ENCODE measurements at regions not wholly inside any gene's neighbourhood (a gene's known extent, or its start where the extent isn't known, plus 50 kb on each side); places are given as distances from the start of the nearest gene placed in this dataset.

DNA sequence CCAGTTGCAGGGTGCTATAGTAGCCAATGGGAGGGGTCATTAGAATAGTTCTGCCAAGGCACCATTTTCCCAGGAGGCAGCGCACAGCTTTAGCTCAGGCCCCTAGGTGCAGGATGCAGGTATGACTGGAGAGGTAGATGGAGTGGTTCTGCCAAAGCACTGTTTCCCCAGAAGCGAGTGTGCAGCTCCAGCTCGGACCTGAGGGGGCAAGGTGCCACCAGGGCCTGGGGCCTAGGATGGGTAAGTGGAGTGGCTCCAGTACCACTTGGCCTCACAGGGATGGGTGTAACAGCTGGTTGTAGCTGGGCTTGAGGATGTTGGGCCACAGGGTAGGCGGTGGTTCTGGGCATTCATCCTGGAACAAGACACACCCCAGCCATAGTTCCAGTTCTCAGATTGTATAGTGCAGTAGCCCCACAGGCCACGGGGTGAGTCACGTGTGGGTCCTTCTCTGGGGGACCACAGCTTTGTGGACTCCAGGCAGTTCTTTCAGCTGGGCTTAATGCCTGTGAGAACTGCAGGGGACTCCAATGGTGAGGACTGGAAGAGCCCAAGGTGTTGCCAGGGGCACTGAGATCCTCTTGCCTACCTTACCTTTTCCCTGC is 185.5 kb upstream of the ANKH start:
- no peaks in the 10 kb centered on the region for H3K79me2 ChIP-seq (ENCODE audit: insufficient read depth, low read length)
- peaks cover 2% of the 10 kb centered on the region for H3K9me3 Mint-ChIP-seq (ENCODE audit: unreplicated experiment)
- no peaks in the 10 kb centered on the region for H3K4me1 ChIP-seq (ENCODE audit: insufficient read depth, low read length)
- H3K27me3 ChIP-seq (ENCODE audit: insufficient read depth, low read length): no peaks in the 10 kb centered on the region
- no peaks in the 10 kb centered on the region for H3K36me3 Mint-ChIP-seq (ENCODE audit: low read depth, unreplicated experiment)
- H3K27me3 Mint-ChIP-seq (ENCODE audit: low read depth, unreplicated experiment): no peaks in the 10 kb centered on the region
- no peaks in the 10 kb centered on the region for H4K20me1 ChIP-seq (ENCODE audit: insufficient read depth, low read length)
- DNase-seq (ENCODE audit: low read depth): no peak
- no peak overlapping the region for H3K4me3 Mint-ChIP-seq (ENCODE audit: unreplicated experiment)
- no peak overlapping the region for H3K27ac ChIP-seq (ENCODE audit: low read depth, low read length)
- H3K9me3 ChIP-seq (ENCODE audit: insufficient read depth, low read depth, low read length): no peaks in the 10 kb centered on the region
- H3K4me2 ChIP-seq (ENCODE audit: low read length): no peak overlapping the region
- H3K27ac Mint-ChIP-seq (ENCODE audit: unreplicated experiment): no peak overlapping the region
- no peaks in the 10 kb centered on the region for H3K4me1 Mint-ChIP-seq (ENCODE audit: low read depth, unreplicated experiment)
- H3K36me3 ChIP-seq (ENCODE audit: insufficient read depth, low read length): no peaks in the 10 kb centered on the region
- H3K4me3 ChIP-seq (ENCODE audit: insufficient read depth, low read depth, low read length): no peak overlapping the region
- no peak for FAIRE-seq
- H2AFZ ChIP-seq (ENCODE audit: low read depth, low read length): no peak overlapping the region
- TF ChIP-seq, protein P1, sequence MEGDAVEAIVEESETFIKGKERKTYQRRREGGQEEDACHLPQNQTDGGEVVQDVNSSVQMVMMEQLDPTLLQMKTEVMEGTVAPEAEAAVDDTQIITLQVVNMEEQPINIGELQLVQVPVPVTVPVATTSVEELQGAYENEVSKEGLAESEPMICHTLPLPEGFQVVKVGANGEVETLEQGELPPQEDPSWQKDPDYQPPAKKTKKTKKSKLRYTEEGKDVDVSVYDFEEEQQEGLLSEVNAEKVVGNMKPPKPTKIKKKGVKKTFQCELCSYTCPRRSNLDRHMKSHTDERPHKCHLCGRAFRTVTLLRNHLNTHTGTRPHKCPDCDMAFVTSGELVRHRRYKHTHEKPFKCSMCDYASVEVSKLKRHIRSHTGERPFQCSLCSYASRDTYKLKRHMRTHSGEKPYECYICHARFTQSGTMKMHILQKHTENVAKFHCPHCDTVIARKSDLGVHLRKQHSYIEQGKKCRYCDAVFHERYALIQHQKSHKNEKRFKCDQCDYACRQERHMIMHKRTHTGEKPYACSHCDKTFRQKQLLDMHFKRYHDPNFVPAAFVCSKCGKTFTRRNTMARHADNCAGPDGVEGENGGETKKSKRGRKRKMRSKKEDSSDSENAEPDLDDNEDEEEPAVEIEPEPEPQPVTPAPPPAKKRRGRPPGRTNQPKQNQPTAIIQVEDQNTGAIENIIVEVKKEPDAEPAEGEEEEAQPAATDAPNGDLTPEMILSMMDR (IDR thresholded peaks at IDR 0.05; ENCODE audit: insufficient read depth, low read depth, low read length): no peak
- TF ChIP-seq EZH2 (IDR thresholded peaks at IDR 0.05; ENCODE audit: insufficient read depth, low read length): no peak
- no peak overlapping the region for H3K9ac ChIP-seq (ENCODE audit: low read length)

GRCh38 chr5:15044521-15044920 is 172.9 kb upstream of the ANKH start:
- no peaks in the 10 kb centered on the region for H3K4me1 ChIP-seq (ENCODE audit: insufficient read depth, low read length)
- no peak overlapping the region for H3K27ac ChIP-seq (ENCODE audit: low read depth, low read length)
- H3K36me3 Mint-ChIP-seq (ENCODE audit: low read depth, unreplicated experiment): no peaks in the 10 kb centered on the region
- no peak for DNase-seq (ENCODE audit: low read depth)
- H3K79me2 ChIP-seq (ENCODE audit: insufficient read depth, low read length): no peaks in the 10 kb centered on the region
- H3K36me3 ChIP-seq (ENCODE audit: insufficient read depth, low read length): no peaks in the 10 kb centered on the region
- no peak for FAIRE-seq
- H3K27ac Mint-ChIP-seq (ENCODE audit: unreplicated experiment): no peak overlapping the region
- H3K9me3 Mint-ChIP-seq (ENCODE audit: unreplicated experiment): peaks cover 8% of the 10 kb centered on the region
- peaks cover 12% of the 10 kb centered on the region for H3K27me3 Mint-ChIP-seq (ENCODE audit: low read depth, unreplicated experiment)
- no peak overlapping the region for H3K4me2 ChIP-seq (ENCODE audit: low read length)
- no peak overlapping the region for H3K4me3 ChIP-seq (ENCODE audit: insufficient read depth, low read depth, low read length)
- no peak overlapping the region for H3K9ac ChIP-seq (ENCODE audit: low read length)
- no peaks in the 10 kb centered on the region for H3K4me1 Mint-ChIP-seq (ENCODE audit: low read depth, unreplicated experiment)
- no peaks in the 10 kb centered on the region for H4K20me1 ChIP-seq (ENCODE audit: insufficient read depth, low read length)
- no peaks in the 10 kb centered on the region for H3K9me3 ChIP-seq (ENCODE audit: insufficient read depth, low read depth, low read length)
- H3K27me3 ChIP-seq (ENCODE audit: insufficient read depth, low read length): no peaks in the 10 kb centered on the region
- TF ChIP-seq, protein P1 (IDR thresholded peaks at IDR 0.05; ENCODE audit: insufficient read depth, low read depth, low read length): no peak
- TF ChIP-seq EZH2 (IDR thresholded peaks at IDR 0.05; ENCODE audit: insufficient read depth, low read length): no peak
- H2AFZ ChIP-seq (ENCODE audit: low read depth, low read length): no peak overlapping the region
- no peak overlapping the region for H3K4me3 Mint-ChIP-seq (ENCODE audit: unreplicated experiment)

DNA sequence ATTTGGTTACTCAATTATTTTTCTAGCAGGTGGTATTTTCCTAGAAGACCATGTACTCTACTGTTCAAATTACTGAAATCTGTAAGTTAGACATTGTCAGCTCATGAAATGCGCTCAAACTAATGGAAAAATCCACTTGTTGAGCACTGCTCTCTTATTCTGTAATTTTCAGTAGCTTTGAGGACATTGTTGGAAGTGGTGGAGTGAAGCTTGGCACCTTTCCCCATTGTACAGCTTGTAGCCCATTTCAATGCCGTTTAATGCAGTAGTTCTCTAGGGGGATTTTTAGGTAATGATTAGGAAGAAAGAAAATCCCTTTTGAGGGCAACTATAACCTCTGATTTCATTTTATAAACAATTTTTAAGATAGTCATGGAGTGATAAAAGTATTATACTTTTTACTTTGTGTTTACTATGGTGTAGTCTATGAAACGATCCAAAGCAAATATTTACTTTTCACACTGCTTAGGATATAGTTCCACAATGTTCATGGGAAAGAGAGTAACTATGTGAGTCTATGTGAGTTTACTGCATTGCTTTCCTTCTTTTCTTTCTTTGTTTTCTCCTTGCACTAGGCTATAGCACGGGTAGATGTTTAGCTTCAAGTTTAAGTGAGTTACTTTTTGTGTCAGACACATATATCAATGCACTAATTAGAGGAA is 165.8 kb upstream of the ANKH start:
- H3K9me3 Mint-ChIP-seq (ENCODE audit: unreplicated experiment): peaks cover 11% of the 10 kb centered on the region
- no peak overlapping the region for H3K4me3 ChIP-seq (ENCODE audit: insufficient read depth, low read depth, low read length)

More for the DNA sequence above, 165.8 kb upstream of the ANKH start:
- H3K27ac ChIP-seq (ENCODE audit: low read depth, low read length): no peak overlapping the region
- no peaks in the 10 kb centered on the region for H3K79me2 ChIP-seq (ENCODE audit: insufficient read depth, low read length)
- Mint-ChIP-seq H3K27ac (ENCODE audit: unreplicated experiment) (no peak overlapping the region), H3K4me1 (ENCODE audit: low read depth, unreplicated experiment) (peaks cover 7% of the 10 kb centered on the region), H3K4me3 (ENCODE audit: unreplicated experiment) (no peak overlapping the region), H3K36me3 (ENCODE audit: low read depth, unreplicated experiment) (no peaks in the 10 kb centered on the region), H3K27me3 (ENCODE audit: low read depth, unreplicated experiment) (no peaks in the 10 kb centered on the region)
- no peak overlapping the region for H3K4me2 ChIP-seq (ENCODE audit: low read length)
- TF ChIP-seq, protein P1 (IDR thresholded peaks at IDR 0.05; ENCODE audit: insufficient read depth, low read depth, low read length): no peak
- TF ChIP-seq EZH2 (IDR thresholded peaks at IDR 0.05; ENCODE audit: insufficient read depth, low read length): no peak
- H3K27me3 ChIP-seq (ENCODE audit: insufficient read depth, low read length): no peaks in the 10 kb centered on the region
- no peaks in the 10 kb centered on the region for H3K4me1 ChIP-seq (ENCODE audit: insufficient read depth, low read length)
- DNase-seq (ENCODE audit: low read depth): no peak
- no peaks in the 10 kb centered on the region for H3K36me3 ChIP-seq (ENCODE audit: insufficient read depth, low read length)
- no peaks in the 10 kb centered on the region for H3K9me3 ChIP-seq (ENCODE audit: insufficient read depth, low read depth, low read length)
- H3K9ac ChIP-seq (ENCODE audit: low read length): no peak overlapping the region
- H2AFZ ChIP-seq (ENCODE audit: low read depth, low read length): no peak overlapping the region
- FAIRE-seq: no peak
- H4K20me1 ChIP-seq (ENCODE audit: insufficient read depth, low read length): no peaks in the 10 kb centered on the region

All from astrocyte (in vitro differentiated cells and primary cell).